Natural killer cell (primary cell): ENCODE measurements at regions not wholly inside any gene's neighbourhood (a gene's known extent, or its start where the extent isn't known, plus 50 kb on each side); places are given as distances from the start of the nearest gene placed in this dataset.

ENCODE experiments used
- ATAC-seq, 3 donors: fragments of 150-1000 bp in 2 of 3; fragments of 200-7000 bp in 1 of 3; cut with Tn5 transposase; 1 replicate in 1 of 3; 2 replicates in 2 of 3; pipeline ENCODE4 v1.10.0; 2021; ENCODE audit warnings: mild to moderate bottlenecking in 2 of 3, moderate library complexity in 2 of 3
- DNase-seq, 2 donors: peaks; one replicate each; pipeline versions ENCODE4 v3.0.0 to v3.0.0-alpha.2; 2013 to 2021; ENCODE audit warnings: mixed read lengths in 1 of 2
- H3K27ac ChIP-seq: one replicate; pipeline ENCODE4 v1.5.1; 2013; ENCODE audit warnings: mild to moderate bottlenecking, low read length
- H3K27me3 ChIP-seq: one replicate; pipeline ENCODE4 v1.6.1; 2013; ENCODE audit warnings: low read length; ENCODE audit not compliant: control insufficient read depth, insufficient read depth
- H3K36me3 ChIP-seq: one replicate; pipeline ENCODE4 v1.6.1; 2013; ENCODE audit warnings: low read length; ENCODE audit not compliant: control insufficient read depth, insufficient read depth
- H3K4me1 ChIP-seq: one replicate; pipeline ENCODE4 v1.6.1; 2013; ENCODE audit warnings: low read length; ENCODE audit not compliant: control insufficient read depth, insufficient read depth
- H3K4me3 ChIP-seq: one replicate; pipeline ENCODE4 v1.5.1; 2013; ENCODE audit warnings: low read length
- H3K9me3 ChIP-seq: one replicate; pipeline ENCODE4 v1.6.1; 2013; ENCODE audit warnings: low read length; ENCODE audit not compliant: control insufficient read depth, insufficient read depth
- H3K27ac Mint-ChIP-seq, 2 donors: one replicate each; pipeline ENCODE4 v1.8.0; 2022; ENCODE audit warnings: mild to moderate bottlenecking in 2 of 2, mixed read lengths in 2 of 2, moderate library complexity in 1 of 2
- H3K27me3 Mint-ChIP-seq, 2 donors: one replicate each; pipeline ENCODE4 v1.8.0; 2022; ENCODE audit warnings: low read depth in 2 of 2, mixed read lengths in 2 of 2
- H3K36me3 Mint-ChIP-seq: one replicate; pipeline ENCODE4 v1.8.0; 2022; ENCODE audit warnings: mixed read lengths
- H3K4me1 Mint-ChIP-seq, 2 donors: one replicate each; pipeline ENCODE4 v1.8.0; 2022; ENCODE audit warnings: mixed read lengths in 2 of 2
- H3K4me3 Mint-ChIP-seq: one replicate; pipeline ENCODE4 v1.8.0; 2022; ENCODE audit warnings: mild to moderate bottlenecking, moderate library complexity, mixed read lengths
- H3K9me3 Mint-ChIP-seq, 2 donors: one replicate each; pipeline ENCODE4 v1.8.0; 2022; ENCODE audit warnings: mixed read lengths in 2 of 2
- CTCF ChIP-seq: fragments of 200-600 bp; IDR thresholded peaks from one replicate; pipeline ENCODE4 v1.8.0; 2022; ENCODE audit warnings: antibody characterized with exemption
- WGBS: methylation state at CpG from one replicate; pipeline ENCODE4 v1.1.7; 2013; ENCODE audit warnings: missing lambda C conversion rate; ENCODE audit not compliant: insufficient coverage; 5-methylcytosine and 5-hydroxymethylcytosine counted together
- intact Hi-C: fragments of 100-400 bp; cut with micrococcal nuclease; formaldehyde crosslinking; loops from one replicate; pipeline ENCODE4 v1.14.2; 2022

GRCh38 chr11:134575504-134576230, 163.6 kb upstream of the B3GAT1 start:
- ATAC-seq (no peak), DNase-seq (no peak)
- Mint-ChIP-seq H3K36me3 (no peaks in the 10 kb centered on the region), H3K4me3 (no peak overlapping the region), H3K27me3 (peaks cover 6 to 9% of the 10 kb centered on the region in 2 donors), H3K4me1 (peaks cover 2 to 5% of the 10 kb centered on the region in 2 donors), H3K27ac (no peak overlapping the region), H3K9me3 (no peaks in the 10 kb centered on the region)
- no peak for TF ChIP-seq CTCF
- Histone ChIP-seq H3K4me3 (no peak overlapping the region), H3K27ac (no peak overlapping the region), H3K36me3 (no peaks in the 10 kb centered on the region), H3K27me3 (no peaks in the 10 kb centered on the region), H3K4me1 (no peaks in the 10 kb centered on the region), H3K9me3 (no peaks in the 10 kb centered on the region)
- WGBS: 86% methylated on average over 15 of the region's 16 CpGs
- intact Hi-C loops: no loop called here

- no peaks in the 10 kb centered on the region for H3K4me1 ChIP-seq
- TF ChIP-seq CTCF: no peak
- DNase-seq: no peak
Observed at GRCh38 chr11:134574947-134575346, 162.9 kb upstream of the B3GAT1 start.

DNA sequence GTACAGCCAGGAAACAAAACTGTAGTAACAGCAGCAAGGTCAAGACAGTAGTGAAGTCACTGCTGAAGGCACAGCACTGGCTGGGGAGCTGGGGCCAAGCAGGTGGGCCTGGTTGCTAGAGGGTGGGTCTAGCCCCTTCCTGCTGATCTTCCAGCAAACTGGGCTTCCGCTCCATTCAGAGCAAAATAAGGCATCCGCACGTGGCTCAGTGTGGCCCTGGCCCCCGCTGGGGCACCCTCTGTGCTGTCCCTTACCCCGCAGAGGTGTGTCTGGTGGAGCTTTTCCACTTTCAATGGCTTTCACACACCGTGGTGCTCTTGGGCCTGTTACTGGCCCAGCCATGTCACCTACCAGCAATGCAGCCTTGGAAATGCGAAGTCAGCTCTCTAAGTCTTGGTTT, 162.4 kb upstream of the B3GAT1 start:
- Mint-ChIP-seq H3K4me1 (no peaks in the 10 kb centered on the region), H3K4me3 (no peak overlapping the region), H3K9me3 (no peaks in the 10 kb centered on the region), H3K36me3 (no peaks in the 10 kb centered on the region), H3K27me3 (peaks cover 3 to 18% of the 10 kb centered on the region in 2 donors), H3K27ac (no peak overlapping the region)
- no peaks in the 10 kb centered on the region for H3K36me3 ChIP-seq
- intact Hi-C loops: no loop called here
- H3K27ac ChIP-seq: no peak overlapping the region
- no peaks in the 10 kb centered on the region for H3K27me3 ChIP-seq
- DNase-seq (no peak), ATAC-seq (no peak)
- no peak overlapping the region for H3K4me3 ChIP-seq
- 88% methylated on average over 7 of the region's 7 CpGs for WGBS
- no peak for TF ChIP-seq CTCF
- H3K4me1 ChIP-seq: no peaks in the 10 kb centered on the region
- no peaks in the 10 kb centered on the region for H3K9me3 ChIP-seq

More at GRCh38 chr11:134574947-134575346, 162.9 kb upstream of the B3GAT1 start:
- no peak overlapping the region for H3K27ac Mint-ChIP-seq
- H3K4me1 Mint-ChIP-seq: peaks cover 0 to 1% of the 10 kb centered on the region in 2 donors
- Histone ChIP-seq H3K4me3 (no peak overlapping the region), H3K27me3 (no peaks in the 10 kb centered on the region), H3K27ac (no peak overlapping the region), H3K9me3 (no peaks in the 10 kb centered on the region), H3K36me3 (no peaks in the 10 kb centered on the region)
- no peaks in the 10 kb centered on the region for H3K9me3 Mint-ChIP-seq
- no peak overlapping the region for H3K4me3 Mint-ChIP-seq
- ATAC-seq: no peak
- H3K27me3 Mint-ChIP-seq: peaks cover 3 to 17% of the 10 kb centered on the region in 2 donors
- H3K36me3 Mint-ChIP-seq: no peaks in the 10 kb centered on the region
- intact Hi-C loops: no loop called here
- WGBS: 93% methylated on average over 8 of the region's 8 CpGs

GRCh38 chr11:134573857-134574256, 161.8 kb upstream of the B3GAT1 start:
- Mint-ChIP-seq H3K4me1 (no peaks in the 10 kb centered on the region), H3K36me3 (no peaks in the 10 kb centered on the region), H3K4me3 (no peak overlapping the region), H3K27ac (no peak overlapping the region), H3K27me3 (peaks cover 7 to 14% of the 10 kb centered on the region in 2 donors), H3K9me3 (no peaks in the 10 kb centered on the region)
- no peak for TF ChIP-seq CTCF
- no peak for DNase-seq
- no peaks in the 10 kb centered on the region for H3K27me3 ChIP-seq
- no peaks in the 10 kb centered on the region for H3K36me3 ChIP-seq
- ATAC-seq: no peak
- no peak overlapping the region for H3K4me3 ChIP-seq
- H3K9me3 ChIP-seq: no peaks in the 10 kb centered on the region
- intact Hi-C loops: no loop called here
- WGBS: 80% methylated on average over 8 of the region's 10 CpGs
- no peaks in the 10 kb centered on the region for H3K4me1 ChIP-seq
- no peak overlapping the region for H3K27ac ChIP-seq
